ENCODE measurements at regions not wholly inside any gene's neighbourhood (a gene's known extent, or its start where the extent isn't known, plus 50 kb on each side); places are given as distances from the start of the nearest gene placed in this dataset.

GRCh38 chrX:14476205-14476604 is 53.1 kb upstream of the GLRA2 start:
- peak; percentile 40 for DNase-seq

- no peak for DNase-seq
Measured at GRCh38 chrX:14449773-14450172, 79.6 kb upstream of the GLRA2 start.

GRCh38 chrX:14448406-14448805 is 80.9 kb upstream of the GLRA2 start:
- no peak for DNase-seq

- no peak for DNase-seq
Measured at GRCh38 chrX:14440106-14440505, 89.2 kb upstream of the GLRA2 start.

- no peak for DNase-seq
Measured at GRCh38 chrX:14427614-14428013, 101.7 kb upstream of the GLRA2 start.

- DNase-seq, result no peak
Measured at GRCh38 chrX:14420841-14421240, 108.5 kb upstream of the GLRA2 start.

- no peak for DNase-seq
Measured at GRCh38 chrX:14412686-14413085, 116.7 kb upstream of the GLRA2 start.

- no peak for DNase-seq
Measured at GRCh38 chrX:14411326-14411725, 118.0 kb upstream of the GLRA2 start.

GRCh38 chrX:14409341-14409740 is 120.0 kb upstream of the GLRA2 start:
- no peak for DNase-seq

GRCh38 chrX:14406225-14406624 is 123.1 kb upstream of the GLRA2 start:
- DNase-seq, result no peak

GRCh38 chrX:14398725-14399124 is 130.6 kb upstream of the GLRA2 start:
- DNase-seq, result no peak

- DNase-seq, result no peak
Measured at GRCh38 chrX:14389682-14390081, 139.7 kb upstream of the GLRA2 start.

- DNase-seq, result peak; percentile 10
Measured at GRCh38 chrX:14386981-14387380, 142.4 kb upstream of the GLRA2 start.

GRCh38 chrX:14380044-14380443 is 149.3 kb upstream of the GLRA2 start:
- DNase-seq, result no peak

- no peak for DNase-seq
Measured at GRCh38 chrX:14377427-14377826, 151.9 kb upstream of the GLRA2 start.

- no peak for DNase-seq
Measured at GRCh38 chrX:14363728-14364127, 165.6 kb upstream of the GLRA2 start.

- no peak for DNase-seq
Measured at GRCh38 chrX:14362721-14363120, 166.6 kb upstream of the GLRA2 start.

- DNase-seq, result no peak
Measured at GRCh38 chrX:14361435-14361834, 167.9 kb upstream of the GLRA2 start.

GRCh38 chrX:14359727-14360126 is 169.6 kb upstream of the GLRA2 start:
- no peak for DNase-seq

- no peak for DNase-seq
Measured at GRCh38 chrX:14359316-14359715, 170.0 kb upstream of the GLRA2 start.

GRCh38 chrX:14357314-14357713 is 172.0 kb upstream of the GLRA2 start:
- DNase-seq, result no peak

GRCh38 chrX:14356401-14356800 is 172.9 kb upstream of the GLRA2 start:
- no peak for DNase-seq

- DNase-seq, result no peak
Measured at GRCh38 chrX:14355556-14355955, 173.8 kb upstream of the GLRA2 start.

- no peak for DNase-seq
Measured at GRCh38 chrX:14354521-14354920, 174.8 kb upstream of the GLRA2 start.

- DNase-seq, result no peak
Measured at GRCh38 chrX:14352511-14352910, 176.8 kb upstream of the GLRA2 start.

Measured in NCI-H446 treated with DMSO at 0.1 percent for 48 hours (cell line).